Cardiac muscle cell (in vitro differentiated cells and primary cell): ENCODE measurements at regions not wholly inside any gene's neighbourhood (a gene's known extent, or its start where the extent isn't known, plus 50 kb on each side); places are given as distances from the start of the nearest gene placed in this dataset.

Source experiments
- DNase-seq, 2 donors: peaks; one replicate each; pipeline versions ENCODE4 v3.0.0 to v3.0.0-alpha.2; 2010 to 2017; ENCODE audit warnings: low read depth in 1 of 2, low spot score in 1 of 2
- H3K27ac ChIP-seq: fragments of 200-600 bp; sonication (generic); 2 replicates; pipeline ENCODE4 v1.5.1; 2016
- H3K27me3 ChIP-seq: fragments of 200-600 bp; sonication (generic); 2 replicates; pipeline ENCODE4 v1.6.0; 2016; ENCODE audit warnings: control low read depth
- H3K36me3 ChIP-seq: fragments of 200-600 bp; sonication (generic); 2 replicates; pipeline ENCODE4 v1.5.1; 2016; ENCODE audit warnings: control low read depth
- H3K4me1 ChIP-seq: fragments of 200-600 bp; sonication (generic); 2 replicates; pipeline ENCODE4 v1.8.1; 2017; ENCODE audit warnings: low read depth, mild to moderate bottlenecking, mixed run types
- H3K4me3 ChIP-seq: fragments of 200-600 bp; sonication (generic); 2 replicates; pipeline ENCODE4 v1.5.1; 2016; ENCODE audit warnings: mild to moderate bottlenecking
- H3K9me3 ChIP-seq: fragments of 200-600 bp; sonication (generic); 2 replicates; pipeline ENCODE4 v1.5.1; 2017; ENCODE audit warnings: low read depth, mild to moderate bottlenecking, control low read depth
- TF ChIP-seq, protein P1 (sequence below): IDR thresholded peaks from 2 replicates; pipeline ENCODE4 v1.5.1; 2012; ENCODE audit warnings: low read depth, mild to moderate bottlenecking, low read length

DNA sequence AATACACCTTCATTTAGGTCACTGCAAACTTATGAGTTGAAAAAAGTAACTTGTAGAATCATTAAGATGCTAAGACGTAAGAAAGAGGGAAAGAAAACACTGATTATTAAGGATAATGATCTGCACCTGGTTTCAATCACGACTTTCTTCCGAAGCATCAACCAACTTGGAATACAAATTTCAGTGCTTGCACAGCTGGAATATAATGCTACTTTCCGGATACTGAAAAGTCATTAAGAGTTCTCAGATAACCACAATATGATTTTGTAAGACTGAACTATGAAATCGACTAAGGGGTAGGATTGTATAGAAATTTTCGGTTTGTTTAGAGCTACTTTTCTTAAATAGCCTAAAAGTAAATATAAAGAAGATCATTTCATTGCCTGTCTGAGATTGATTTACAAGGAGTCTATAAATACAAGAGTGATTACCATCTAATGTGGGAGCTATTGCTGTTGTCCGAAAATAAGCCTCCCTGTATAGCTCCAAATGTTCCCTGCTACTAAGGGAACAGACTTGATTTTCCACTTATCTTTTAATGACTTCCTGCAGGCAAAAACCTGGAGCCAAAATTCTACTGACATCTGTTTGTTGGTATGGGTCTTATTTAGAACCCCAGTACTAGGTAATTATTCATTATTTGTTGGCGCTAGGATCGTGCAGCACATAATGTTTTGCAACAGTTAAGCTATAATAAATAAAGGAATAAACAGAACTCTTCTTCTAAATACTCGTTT lies 673.3 kb downstream of the KCNT2 start:
- DNase-seq: no peak
- Histone ChIP-seq H3K4me1 (no peaks in the 10 kb centered on the region), H3K27me3 (no peaks in the 10 kb centered on the region), H3K9me3 (no peaks in the 10 kb centered on the region), H3K36me3 (no peaks in the 10 kb centered on the region), H3K27ac (no peak overlapping the region), H3K4me3 (no peak overlapping the region)
- TF ChIP-seq, protein P1, sequence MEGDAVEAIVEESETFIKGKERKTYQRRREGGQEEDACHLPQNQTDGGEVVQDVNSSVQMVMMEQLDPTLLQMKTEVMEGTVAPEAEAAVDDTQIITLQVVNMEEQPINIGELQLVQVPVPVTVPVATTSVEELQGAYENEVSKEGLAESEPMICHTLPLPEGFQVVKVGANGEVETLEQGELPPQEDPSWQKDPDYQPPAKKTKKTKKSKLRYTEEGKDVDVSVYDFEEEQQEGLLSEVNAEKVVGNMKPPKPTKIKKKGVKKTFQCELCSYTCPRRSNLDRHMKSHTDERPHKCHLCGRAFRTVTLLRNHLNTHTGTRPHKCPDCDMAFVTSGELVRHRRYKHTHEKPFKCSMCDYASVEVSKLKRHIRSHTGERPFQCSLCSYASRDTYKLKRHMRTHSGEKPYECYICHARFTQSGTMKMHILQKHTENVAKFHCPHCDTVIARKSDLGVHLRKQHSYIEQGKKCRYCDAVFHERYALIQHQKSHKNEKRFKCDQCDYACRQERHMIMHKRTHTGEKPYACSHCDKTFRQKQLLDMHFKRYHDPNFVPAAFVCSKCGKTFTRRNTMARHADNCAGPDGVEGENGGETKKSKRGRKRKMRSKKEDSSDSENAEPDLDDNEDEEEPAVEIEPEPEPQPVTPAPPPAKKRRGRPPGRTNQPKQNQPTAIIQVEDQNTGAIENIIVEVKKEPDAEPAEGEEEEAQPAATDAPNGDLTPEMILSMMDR: no peak

DNA sequence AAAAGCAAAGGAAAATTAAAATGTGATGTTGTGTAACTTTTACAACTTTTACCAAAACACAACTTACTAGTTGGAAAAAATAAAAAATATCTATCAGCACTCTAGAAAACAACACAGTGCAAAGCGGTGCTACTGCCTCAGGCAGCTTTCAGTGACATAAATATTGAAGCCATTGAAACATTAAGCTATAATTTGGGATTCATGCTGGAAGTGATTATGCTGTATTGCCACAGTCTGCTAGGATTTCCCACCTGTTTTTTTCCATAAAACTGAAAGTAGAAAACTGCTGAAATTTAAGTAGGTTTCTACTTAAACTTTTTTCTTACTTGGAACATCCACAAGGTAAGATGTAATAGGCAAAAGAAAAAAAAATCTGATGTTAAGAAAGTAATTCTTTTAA lies 674.4 kb downstream of the KCNT2 start:
- H3K27me3 ChIP-seq: no peaks in the 10 kb centered on the region
- TF ChIP-seq, protein P1: no peak
- no peak for DNase-seq

DNA sequence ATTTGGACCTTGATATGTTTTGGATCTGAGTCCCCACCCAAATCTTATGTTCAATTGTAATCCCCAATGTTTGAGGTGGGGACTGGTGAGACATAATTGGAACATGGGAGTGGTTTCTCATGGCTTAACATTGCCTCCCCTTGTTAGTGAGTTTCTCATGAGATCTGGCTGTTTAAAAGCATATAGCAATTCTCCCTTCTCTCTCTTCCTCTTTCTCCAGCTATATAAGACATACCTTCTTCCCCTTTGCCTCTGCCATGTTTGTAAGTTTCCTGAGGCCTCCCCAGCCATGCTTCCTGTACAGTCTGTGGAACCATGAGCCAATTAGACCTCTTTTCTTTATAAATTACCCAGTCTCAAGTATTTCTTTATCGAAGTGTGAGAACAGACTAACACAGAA lies 692.4 kb downstream of the KCNT2 start:
- Histone ChIP-seq H3K9me3 (no peaks in the 10 kb centered on the region), H3K4me3 (no peak overlapping the region), H3K36me3 (no peaks in the 10 kb centered on the region), H3K27me3 (no peaks in the 10 kb centered on the region), H3K27ac (no peak overlapping the region), H3K4me1 (no peaks in the 10 kb centered on the region)
- DNase-seq: no peak
- TF ChIP-seq, protein P1: no peak

More for the DNA sequence above, 674.4 kb downstream of the KCNT2 start:
- Histone ChIP-seq H3K4me1 (no peaks in the 10 kb centered on the region), H3K4me3 (no peak overlapping the region), H3K9me3 (no peaks in the 10 kb centered on the region), H3K36me3 (no peaks in the 10 kb centered on the region), H3K27ac (no peak overlapping the region)

DNA sequence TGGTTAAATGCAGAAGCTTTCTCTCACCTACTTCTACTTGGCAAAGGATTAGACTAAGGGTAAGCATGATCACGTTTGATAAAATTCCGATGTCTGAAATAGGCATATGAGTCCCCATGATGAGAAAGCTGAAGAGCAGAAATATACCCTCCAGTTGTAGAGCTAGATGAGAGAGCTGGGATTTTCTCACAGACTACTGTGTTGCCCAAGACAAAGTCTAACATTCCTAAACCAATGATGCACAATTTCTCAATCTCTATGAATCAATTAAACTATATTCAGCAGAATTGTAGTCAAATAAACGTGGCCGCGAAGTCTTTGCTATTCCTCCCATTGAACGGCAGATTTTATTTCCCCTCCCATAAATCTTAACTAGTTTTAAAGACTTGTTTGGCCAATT lies 699.2 kb downstream of the KCNT2 start:
- no peaks in the 10 kb centered on the region for H3K36me3 ChIP-seq
- no peaks in the 10 kb centered on the region for H3K9me3 ChIP-seq
- no peak overlapping the region for H3K27ac ChIP-seq
- DNase-seq: no peak
- H3K4me3 ChIP-seq: no peak overlapping the region
- H3K27me3 ChIP-seq: no peaks in the 10 kb centered on the region
- TF ChIP-seq, protein P1: no peak
- no peaks in the 10 kb centered on the region for H3K4me1 ChIP-seq

DNA sequence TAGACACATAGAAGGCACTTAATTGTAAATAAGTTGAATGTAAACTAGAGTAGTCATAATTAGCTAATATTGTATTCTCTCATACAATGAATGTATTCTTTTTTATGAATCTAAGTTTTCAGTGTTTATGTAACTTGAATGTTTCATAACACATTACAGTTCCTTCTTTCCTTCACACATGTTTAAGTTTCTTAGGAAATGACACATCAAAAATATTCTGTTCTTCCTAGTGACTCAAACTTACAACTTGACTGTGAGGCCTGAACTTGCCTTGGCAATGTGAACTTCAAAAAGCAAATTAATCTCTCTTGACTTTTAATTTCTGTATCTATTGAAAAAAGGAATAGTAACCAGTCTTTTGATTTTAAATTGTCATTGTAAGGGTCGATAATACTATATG lies 700.1 kb downstream of the KCNT2 start:
- DNase-seq: no peak
- H3K4me3 ChIP-seq: no peak overlapping the region

More for the DNA sequence above, 700.1 kb downstream of the KCNT2 start:
- Histone ChIP-seq H3K36me3 (no peaks in the 10 kb centered on the region), H3K9me3 (no peaks in the 10 kb centered on the region), H3K27ac (no peak overlapping the region), H3K4me1 (no peaks in the 10 kb centered on the region), H3K27me3 (no peaks in the 10 kb centered on the region)
- TF ChIP-seq, protein P1: no peak
